ENCODE measurements at regions not wholly inside any gene's neighbourhood (a gene's known extent, or its start where the extent isn't known, plus 50 kb on each side); places are given as distances from the start of the nearest gene placed in this dataset.

DNA sequence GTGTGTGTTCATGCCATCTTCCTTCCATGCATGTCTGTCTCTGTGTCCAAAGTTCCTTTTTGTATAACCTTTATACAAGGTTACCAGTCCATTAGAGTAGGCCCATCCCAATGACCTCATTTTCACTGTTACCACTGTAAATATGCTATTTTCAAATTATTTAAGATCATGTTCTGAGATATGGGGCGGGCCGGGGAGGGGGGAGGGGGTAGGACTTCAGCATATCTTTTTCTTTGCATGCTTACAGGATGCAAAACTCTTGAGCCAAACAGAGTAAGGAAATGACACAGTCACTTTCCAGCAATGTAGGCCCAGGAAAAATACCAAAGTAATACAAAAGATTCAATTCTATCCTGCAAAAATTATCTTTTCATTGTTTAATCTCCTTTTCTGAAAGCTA is 124.1 kb upstream of the HNRNPA3 start:
- no peak for DNase-seq

DNA sequence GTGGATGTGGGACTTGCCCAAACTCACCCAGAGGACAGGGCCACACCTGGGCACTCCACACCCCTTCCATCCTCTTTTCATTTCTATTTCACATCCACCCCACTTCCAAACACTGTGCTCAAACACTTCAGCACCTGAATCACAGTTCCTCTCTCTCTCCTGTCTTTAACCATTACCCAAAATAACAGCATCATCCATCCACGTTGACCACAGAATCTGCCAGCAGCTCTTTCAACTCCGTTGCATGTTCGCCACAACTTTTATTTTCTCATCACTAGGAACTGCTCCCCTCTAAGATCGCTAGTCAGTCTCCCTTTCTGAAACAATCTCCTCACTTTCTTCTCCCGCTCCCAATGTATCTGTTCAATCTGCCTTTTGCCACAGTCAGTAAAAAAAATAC is 121.6 kb upstream of the HNRNPA3 start:
- DNase-seq, result no peak

DNA sequence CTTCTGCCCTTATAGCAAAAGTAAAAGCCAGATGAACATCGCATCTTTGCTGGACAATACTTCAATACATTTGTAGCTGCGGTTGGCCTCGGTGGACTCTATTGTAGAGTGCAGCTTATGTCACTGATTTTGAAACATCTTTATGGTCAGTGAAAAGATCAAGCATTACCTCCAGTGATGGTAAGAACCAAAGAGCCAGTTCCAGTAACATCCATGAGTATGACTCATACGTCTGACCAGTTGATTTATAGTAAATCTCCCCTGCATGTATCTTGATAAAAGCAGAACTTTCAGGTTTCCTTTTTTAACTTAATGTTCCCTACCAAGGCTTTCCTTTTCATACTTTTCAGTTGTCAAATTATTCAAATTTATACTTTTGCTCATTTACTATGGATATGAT is 119.2 kb upstream of the HNRNPA3 start:
- no peak for DNase-seq

DNA sequence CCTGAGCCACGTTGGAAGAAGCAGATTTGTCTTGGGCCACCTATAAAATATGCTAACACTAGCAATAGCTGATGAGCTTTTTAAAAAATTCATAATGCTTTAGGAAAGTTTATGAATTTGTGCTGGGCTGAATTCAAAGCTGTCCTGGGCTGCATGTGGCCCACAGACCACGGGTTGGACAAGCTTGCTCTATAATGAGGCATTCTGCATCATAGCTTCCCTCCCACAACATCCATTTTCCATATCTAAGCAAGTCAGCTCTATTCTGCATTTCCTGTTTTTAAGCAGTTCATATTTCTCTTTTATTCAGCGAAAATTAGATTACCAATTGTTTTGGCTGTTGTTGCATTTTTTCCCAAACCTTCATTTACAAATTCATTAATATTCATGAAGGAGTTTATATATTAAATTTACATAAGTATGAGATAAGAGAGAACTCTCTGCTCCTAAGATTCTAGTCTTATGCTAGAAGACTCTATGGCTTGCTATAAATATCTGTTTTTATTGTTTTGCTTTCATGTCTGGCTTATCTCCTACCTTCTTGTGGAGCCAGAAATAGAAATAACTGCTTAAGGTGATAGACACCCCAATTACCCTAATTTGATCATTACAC is 114.5 kb upstream of the HNRNPA3 start:
- no peak for DNase-seq

DNA sequence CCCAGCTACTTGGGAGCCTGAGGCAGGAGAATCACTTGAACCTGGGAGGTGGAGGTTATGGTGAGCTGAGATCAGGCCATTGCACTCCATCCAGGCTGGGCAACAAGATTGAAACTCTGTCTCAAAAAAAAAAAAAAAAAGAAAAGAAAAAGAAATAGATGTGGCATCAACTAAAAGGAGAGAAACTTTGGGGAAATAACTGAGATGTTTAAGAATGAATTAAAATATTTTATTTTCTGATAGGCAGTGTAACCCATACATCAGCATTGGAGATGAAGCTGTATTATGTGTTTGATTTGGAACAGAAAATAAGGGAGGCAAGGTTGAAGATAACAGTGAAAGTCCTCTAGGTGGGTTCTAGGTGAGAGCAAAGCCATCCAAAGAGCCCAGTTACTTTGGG is 110.7 kb upstream of the HNRNPA3 start:
- DNase-seq, result no peak

DNA sequence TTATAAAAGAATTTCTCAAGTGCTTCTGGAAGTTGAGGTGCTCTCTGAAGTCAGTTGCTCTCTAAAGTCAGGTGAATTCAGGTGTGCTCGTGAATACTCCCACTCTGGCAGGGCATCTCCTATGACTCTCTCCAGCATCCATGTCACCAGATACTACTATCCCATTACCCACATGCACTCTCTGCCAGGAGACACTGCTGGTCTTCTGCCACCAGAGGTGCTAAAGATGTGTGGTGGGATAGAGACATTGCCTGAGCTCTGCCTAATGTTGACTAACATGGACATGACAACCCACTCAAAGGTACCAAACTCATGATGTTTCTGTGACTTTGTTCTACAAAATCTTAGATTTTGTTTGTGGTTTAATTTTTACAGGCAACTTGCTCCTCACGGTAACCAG is 106.4 kb upstream of the HNRNPA3 start:
- DNase-seq, result no peak

DNA sequence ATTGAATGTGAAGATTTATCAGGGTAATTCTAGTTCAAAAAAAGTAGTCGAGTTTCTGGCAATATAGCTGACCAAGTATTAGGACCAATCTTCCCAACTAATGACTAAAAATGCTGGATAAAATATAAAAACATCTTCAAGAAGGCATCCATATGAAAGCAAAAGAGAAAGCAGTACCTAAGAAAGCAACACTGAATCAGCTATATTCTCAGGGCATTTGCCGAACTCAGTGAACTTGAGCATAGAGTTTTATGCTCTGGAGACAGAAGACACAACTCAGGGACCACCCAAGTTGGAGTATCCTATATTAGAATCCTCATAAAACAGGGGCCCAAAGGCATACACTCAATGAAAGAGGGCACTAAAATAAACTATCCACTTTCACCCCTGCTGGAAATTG is 103.7 kb upstream of the HNRNPA3 start:
- DNase-seq, result no peak

DNA sequence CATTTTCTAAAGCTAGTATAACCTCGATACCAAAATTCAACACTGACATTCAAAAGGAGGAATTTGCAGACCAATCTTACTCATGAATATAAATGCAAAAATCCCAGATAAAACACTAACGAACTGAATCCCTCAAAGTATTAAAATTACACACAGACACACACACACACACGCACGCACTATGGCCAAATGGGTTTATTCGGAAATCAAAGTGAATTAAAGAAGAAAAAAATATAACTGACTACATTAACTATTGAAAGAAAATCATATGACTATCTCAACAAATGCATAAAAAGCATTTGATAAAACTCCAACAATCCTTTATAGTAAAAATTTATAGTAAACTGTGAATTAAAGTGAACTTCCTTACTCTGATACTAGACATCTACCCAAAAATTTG is 97.9 kb upstream of the HNRNPA3 start:
- DNase-seq, result no peak

DNA sequence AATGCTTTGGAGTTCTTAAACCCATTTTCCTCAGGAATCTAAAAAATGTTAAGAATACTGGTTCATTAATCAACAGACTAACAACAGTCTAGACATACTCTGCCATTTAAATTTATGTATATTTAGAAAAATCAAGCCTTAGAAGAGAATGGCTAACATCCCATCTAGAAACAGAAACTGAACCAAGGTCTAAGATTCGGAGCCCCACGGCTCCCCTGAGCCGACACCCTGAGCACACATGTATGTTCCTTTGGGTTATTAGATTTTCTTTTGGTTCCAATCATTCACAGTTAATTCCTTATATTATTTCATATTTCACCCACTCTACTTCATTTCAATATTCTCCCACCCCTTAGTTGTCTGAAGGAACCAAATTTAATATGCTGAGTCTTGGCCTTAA is 94.8 kb upstream of the HNRNPA3 start:
- DNase-seq, result no peak

DNA sequence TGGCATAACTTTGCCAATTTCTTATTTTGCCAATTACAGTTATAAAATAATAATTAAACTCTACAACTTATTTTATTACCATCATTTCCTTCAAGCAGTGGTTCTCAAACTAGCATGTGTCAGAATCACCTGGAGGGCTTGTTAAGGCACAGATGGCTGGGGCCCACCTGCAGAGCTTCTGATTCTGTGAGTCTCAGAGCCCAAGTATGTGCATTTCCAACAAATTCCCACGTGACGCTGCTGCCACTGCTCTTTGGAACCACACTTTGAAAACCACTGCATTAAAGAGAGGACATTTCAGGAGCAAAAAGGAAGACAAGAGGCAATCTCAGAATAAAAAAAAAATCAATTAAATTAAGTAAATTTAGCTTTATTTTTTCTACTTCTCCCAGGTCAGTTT is 94.0 kb upstream of the HNRNPA3 start:
- no peak for DNase-seq

DNA sequence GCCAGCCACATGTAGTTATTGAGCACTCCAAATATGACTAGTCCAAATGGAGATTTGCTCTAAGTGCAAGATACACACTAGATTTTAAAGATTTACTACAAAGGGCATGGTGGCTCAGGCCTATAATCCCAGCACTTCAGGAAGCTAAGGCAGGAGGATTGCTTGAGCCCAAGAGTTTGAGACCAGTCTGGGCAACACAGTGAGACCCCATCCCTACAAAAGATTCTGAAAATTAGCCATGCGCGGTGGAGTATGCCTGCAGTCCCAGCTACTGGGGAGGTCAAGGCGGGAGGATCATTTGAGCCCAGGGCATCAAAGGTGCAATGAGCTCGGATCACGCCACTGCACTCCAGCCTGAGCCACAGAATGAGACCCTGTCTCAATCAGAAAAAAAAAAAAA is 93.5 kb upstream of the HNRNPA3 start:
- no peak for DNase-seq

DNA sequence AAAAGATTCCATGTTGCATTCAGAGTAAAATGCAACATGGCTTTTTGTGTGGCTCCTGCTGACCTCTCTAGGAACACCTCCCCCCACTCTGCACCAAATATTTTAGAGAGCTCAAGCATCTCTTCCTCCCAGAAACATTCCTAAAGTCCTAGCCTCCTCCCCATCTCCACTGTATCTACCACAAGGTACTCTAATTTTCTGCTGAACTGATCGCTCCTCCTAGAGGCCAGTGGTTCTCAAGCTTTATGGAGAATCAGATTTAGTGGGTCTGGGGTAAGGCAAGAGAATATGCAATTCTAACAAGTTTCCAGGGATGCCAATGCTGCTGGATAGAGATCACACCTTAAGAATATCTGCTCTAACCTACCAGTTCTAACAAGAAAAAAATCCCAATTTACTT is 89.5 kb upstream of the HNRNPA3 start:
- DNase-seq, result no peak

DNA sequence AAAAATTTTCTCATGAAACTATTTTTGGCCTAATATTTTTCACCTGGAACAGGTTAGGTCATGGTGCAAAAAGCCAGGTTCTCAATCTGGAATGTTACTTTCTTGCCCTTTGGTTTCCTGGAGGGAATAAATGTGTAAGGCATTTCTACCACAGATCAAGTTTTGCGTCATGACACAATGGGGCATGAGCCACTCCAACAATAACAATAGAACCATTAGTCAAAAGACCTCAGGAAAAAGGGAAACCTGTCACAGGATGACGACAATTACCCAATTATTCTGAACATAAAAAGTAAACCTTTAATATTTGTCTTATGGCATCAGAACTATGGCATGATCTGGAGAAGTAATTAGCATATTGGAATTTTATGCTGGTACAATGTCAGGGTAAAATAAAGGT is 88.2 kb upstream of the HNRNPA3 start:
- no peak for DNase-seq

DNA sequence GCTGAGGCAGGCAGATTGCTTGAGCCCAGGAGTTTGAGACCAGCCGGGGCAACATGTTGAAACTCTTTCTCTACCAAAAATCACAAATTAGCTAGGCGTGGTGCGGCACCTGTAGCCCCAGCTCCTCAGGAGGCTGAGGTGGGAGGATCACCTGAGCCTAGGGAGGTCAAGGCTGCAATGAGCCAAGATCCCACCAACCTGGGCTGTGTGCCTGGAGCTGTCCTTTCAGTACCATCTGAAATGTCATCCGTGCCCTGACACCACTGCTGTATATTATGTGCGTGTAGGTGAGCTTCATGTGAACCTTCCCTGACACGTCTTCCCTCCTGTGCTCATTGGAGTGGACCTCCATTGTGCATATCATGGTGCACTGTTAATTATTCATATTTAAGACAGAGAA is 84.8 kb upstream of the HNRNPA3 start:
- no peak for DNase-seq

DNA sequence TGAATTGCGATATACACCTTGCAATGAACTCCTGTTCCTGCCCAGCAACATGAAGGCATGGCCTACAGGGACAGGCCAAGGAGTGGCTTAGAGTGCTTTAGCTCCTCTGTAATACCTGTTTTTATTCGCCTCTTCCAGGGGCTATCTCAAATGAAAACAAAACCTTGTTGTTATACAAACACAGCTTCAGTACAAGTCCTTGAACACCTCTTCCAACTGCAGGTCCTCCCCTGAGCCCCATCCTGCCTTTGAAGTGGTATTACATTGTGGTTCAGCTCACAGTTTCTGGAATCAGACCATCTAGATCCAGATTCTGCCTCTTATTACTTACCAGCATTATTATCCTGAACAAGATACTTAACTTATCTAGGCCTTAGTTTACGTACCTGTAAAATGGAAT is 83.0 kb upstream of the HNRNPA3 start:
- DNase-seq, result no peak

DNA sequence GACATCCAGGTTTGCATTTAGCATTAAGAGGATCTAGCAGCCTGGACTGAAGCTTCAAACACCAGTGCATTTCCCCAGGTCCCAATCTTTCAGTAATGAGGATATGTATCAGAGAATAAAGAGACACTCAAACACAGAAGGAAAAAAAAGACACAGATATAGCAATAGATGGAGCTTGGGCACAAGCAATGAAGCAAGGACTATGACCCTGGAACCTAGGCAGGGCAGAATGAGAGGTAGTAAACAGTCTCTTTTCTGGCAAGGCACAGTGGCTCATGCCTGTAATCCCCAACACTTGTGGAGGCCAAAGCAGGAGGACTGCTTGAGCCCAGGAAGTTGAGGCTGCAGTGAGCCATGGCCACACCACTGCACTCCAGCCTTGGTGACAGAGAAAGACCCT is 80.7 kb upstream of the HNRNPA3 start:
- DNase-seq, result no peak

DNA sequence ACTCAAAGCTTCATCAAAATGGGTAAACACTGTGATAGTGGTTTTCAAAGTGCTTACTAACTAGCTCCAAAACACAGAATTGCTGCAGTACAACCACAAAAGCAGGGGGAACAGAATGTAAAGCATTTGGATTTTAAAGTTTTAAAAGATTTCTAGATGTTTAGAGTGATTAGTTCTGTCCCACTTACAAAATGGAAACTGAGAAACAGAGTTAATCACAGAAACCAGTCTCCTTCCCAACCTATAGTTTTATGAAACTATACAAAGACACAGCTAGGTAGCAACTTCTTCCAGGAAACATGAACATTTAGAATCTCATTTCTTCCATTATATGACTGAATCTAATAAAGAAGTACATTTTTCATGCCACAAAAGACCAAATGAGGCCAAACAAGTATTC is 73.8 kb upstream of the HNRNPA3 start:
- DNase-seq, result no peak

DNA sequence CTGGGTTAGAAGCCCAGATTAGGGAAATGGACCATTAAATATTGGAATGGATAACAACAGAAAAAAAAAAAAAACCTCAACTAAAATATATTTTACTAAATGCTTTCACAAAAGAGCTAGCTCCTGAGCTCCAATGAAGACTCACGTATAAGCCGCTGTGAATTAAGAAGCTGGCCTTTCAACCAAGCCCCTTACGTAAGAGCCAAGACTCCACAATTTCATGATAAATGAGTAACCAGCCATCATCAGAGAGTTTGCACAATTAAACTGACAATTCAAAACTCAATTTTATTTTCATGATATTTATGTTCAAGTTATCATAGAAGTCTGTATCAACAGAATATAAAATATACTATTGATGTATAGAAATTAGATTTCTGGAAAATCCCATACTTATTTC is 70.7 kb upstream of the HNRNPA3 start:
- DNase-seq, result no peak

DNA sequence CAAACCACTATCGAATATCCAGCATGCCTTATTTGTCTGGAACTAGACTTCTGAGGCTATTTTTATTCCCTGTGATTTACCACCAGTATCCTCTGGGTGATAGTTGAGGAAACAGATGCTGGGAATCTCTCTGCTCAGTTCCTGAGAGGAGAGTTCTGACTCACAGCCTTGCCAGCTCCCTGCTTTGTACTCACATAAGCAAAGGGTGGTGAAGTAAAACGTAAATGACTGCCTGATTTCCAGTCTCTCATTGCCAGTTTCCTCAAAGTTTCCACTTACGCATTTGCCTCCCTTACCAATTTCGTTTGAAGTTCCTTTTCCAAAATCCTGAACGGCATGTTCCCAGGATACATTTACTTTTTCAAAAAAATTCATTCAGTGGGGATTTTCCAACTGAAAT is 69.2 kb upstream of the HNRNPA3 start:
- no peak for DNase-seq

DNA sequence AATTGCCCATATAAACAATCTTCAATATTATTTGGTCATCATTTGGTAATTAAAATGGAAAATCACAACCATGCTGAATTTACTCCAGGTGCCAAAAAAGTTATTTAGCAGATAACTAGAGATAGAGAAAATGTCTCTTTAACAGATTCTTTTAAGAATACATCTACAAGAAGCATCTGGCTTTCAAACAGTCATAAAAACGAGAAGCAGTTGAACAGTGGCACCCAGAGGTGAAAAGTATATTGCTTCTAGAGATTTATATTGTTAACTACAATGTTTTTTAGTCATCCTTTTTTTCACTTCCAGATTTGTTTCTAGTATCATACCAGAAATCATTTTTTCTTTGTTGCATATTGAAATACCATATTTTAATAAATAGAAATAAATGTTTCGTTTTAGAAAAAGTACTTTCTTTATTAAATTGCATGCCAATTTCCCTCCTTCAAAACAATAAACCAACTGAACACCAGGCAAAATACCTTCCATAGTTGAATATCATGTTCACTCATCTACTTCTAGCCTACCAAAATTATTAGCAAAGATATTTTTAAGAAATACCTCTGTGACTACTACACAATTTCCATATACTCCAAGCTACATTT is 65.4 kb upstream of the HNRNPA3 start:
- no peak for DNase-seq

DNA sequence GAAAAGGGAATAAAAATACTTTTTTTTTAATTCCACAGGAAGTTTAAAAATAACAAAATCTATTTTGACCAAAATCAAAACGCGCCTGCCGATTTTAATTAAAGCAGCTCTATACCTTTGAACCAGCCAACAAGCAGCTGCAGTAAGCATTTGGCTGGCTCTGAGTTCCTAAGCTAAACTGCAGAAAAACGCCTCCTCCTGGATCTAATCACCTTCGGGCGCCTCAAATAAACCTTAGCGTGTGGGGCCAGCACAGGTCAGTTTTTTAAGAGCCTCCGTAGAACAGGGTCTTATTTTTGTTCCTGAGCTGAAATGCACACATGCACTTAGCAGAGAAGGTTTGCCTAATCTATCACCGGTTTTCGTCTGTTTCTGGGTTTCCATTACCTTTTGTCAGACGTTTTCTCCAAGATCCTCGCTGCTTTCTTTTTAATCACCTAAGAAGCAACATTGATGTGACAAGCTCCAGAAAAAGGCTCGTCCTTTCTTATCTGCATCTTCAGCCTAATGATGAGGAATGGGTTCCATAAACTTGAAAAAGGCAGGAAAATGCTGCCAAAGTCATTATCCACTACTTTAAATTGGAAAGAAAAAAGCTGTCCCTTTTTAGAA is 64.7 kb upstream of the HNRNPA3 start:
- DNase-seq, result no peak

DNA sequence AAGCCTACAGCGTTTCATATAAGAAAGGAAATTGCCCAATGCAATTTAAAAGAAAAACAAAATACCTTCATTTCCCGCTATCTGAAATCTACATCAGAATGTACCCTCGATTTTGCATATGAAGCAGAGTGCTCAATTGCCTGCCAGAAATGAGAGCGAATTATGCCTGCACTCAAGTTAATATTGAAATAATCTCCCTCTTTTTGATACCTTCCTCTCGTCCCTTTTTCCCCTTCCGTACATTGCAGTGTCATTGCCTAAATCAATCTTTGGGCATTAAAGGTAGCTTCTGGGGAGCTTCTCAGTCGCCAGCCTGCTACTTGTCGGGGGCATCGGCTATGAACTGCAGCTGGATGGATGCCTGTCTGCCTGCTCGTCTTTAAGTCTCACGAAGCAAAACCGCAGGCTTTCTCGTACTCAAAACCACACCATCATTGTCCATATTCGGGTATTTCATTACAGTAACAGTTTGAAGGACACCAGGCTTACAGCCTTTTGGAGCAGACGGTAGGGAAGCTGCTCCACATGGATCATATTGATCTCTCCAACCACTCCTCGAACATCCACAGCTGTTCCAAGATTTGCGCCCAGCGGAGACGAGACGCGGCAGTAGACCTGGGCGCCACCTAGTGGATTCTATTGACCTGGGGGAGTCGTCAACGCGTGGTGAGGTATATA is 64.0 kb upstream of the HNRNPA3 start:
- DNase-seq, result peak; percentile 57 to 63

DNA sequence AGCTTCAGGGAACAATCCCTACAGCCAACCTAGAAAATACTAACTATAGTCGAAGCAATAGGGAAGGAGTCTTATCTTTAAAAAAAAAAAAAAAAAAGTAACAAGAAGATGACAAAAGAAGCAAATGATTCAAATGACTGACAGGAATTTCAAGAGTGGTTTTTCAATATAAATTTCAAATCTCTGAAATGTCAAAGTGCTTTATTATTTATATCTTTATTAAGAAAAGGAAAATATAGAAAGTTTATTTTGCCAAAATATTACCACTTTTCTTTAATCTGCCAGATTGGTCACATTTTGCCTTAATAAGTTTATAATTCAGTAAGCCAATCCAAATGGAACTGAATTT is 63.5 kb upstream of the HNRNPA3 start:
- DNase-seq, result no peak

DNA sequence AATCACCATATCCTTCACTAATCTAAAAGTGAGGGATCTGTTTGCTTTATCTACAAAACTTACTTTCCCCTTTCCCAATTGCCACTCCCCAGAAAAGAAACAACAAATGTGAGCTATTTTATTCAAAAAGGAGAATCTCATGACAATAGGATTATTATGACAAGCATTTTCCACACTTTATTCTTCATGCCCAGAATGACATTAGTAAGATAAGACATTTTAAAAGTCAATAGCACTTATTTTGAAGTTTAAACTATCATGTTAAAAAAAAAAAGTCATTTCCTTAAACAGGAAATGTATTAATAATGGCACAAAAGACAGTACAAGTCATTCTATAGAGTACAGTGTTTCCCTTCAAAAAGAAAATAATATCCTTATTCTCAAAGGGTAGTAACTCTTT is 58.8 kb upstream of the HNRNPA3 start:
- DNase-seq, result no peak

DNA sequence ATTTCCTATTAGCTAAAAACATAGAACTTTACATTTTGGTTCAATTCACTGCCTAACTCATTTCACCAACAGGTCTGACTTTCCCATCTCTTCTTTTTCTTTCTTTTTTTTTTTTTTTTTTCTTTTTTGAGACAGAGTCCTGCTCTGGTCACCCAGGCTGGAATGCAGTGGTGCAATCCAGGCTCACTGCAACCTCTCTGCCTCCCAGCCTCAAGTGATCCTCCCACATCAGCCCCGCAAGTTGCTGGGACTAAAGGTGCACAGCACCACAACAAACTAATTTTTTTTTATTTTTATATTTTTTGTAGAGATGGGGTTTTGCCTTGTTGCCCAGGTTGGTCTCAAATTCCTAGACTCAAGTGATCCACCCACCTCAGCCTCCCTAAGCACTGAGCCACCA is 57.8 kb upstream of the HNRNPA3 start:
- DNase-seq, result no peak
